GM10266 (cell line): ENCODE measurements at regions not wholly inside any gene's neighbourhood (a gene's known extent, or its start where the extent isn't known, plus 50 kb on each side); places are given as distances from the start of the nearest gene placed in this dataset.

Experiments used
- DNase-seq: peaks from one replicate; pipeline ENCODE4 v3.0.0; 2012; ENCODE audit errors: extremely low spot score
- TF ChIP-seq, protein P1 (sequence below): IDR thresholded peaks from 2 replicates; pipeline ENCODE4 v1.5.1; 2012; ENCODE audit warnings: mild to moderate bottlenecking, low read depth; ENCODE audit not compliant: control insufficient read depth, insufficient read depth; ENCODE audit errors: missing control alignments

DNA sequence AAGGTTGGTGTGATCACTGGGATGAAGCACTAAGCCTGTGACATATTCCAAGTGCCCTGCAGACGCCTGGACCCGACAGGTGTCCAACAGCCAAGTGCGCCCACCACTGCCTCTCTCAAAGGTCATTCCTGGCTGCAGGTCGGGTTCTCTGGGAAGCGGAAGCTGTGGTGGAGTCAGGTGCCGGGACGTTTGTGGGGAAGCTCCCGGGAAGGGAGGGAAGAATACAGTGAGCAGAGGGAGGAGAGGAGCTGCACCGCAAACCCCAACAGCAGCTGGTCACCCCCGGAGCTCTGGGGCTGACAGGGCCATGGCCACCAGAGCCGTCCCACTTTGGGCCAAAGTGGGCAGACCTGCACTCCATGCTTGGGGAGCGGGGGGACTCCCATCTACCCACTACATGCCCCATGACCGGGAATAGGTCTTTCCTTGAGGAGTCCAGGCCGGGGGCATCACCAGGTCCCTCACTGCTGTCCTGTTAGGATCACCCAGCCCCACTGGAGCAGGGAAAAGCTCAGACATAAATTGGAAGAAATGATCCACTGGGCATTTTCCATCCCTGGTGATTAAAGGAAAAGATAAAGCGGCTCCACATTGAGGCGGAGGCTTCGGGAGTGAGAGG, 84.5 kb upstream of the PPP2R2D start:
- TF ChIP-seq, protein P1, sequence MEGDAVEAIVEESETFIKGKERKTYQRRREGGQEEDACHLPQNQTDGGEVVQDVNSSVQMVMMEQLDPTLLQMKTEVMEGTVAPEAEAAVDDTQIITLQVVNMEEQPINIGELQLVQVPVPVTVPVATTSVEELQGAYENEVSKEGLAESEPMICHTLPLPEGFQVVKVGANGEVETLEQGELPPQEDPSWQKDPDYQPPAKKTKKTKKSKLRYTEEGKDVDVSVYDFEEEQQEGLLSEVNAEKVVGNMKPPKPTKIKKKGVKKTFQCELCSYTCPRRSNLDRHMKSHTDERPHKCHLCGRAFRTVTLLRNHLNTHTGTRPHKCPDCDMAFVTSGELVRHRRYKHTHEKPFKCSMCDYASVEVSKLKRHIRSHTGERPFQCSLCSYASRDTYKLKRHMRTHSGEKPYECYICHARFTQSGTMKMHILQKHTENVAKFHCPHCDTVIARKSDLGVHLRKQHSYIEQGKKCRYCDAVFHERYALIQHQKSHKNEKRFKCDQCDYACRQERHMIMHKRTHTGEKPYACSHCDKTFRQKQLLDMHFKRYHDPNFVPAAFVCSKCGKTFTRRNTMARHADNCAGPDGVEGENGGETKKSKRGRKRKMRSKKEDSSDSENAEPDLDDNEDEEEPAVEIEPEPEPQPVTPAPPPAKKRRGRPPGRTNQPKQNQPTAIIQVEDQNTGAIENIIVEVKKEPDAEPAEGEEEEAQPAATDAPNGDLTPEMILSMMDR = no peak
- DNase-seq = no peak

DNA sequence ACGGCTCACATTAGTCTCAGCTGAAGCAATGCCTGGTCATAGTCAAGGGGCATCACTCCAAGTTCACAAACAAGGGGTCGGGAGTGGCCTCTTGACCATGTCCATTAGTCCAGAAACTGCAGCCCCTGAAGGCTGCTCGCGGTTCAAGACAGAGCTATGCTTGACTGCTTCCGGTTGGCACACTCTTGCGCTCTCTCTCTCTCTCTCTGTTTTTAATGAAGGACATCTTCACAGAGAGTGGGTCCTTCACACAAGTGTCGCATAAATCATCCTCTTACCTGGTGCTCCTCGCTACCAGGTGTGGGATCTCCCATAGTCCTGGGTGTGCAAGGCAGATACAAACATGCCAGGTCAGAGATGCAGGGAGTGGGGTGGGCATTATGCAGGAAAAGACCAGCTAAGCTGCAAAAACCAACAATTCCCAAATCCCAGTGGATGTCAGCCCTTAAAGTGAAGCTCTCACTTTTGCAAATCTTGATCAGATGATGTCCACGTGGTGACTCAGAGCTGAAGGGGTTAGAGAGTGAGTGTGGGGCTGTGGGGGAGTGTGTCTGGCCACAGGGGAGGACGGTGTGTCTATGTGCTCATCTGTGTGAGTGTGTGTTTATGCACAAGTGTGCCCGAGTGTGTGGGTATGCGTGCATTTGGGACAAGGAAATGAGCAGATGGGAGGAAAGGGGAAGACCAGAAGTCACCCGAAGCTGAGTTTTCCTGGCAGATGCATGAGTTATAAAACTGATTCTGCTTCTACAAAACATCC, 83.7 kb upstream of the PPP2R2D start:
- DNase-seq = no peak
- TF ChIP-seq, protein P1 = no peak

DNA sequence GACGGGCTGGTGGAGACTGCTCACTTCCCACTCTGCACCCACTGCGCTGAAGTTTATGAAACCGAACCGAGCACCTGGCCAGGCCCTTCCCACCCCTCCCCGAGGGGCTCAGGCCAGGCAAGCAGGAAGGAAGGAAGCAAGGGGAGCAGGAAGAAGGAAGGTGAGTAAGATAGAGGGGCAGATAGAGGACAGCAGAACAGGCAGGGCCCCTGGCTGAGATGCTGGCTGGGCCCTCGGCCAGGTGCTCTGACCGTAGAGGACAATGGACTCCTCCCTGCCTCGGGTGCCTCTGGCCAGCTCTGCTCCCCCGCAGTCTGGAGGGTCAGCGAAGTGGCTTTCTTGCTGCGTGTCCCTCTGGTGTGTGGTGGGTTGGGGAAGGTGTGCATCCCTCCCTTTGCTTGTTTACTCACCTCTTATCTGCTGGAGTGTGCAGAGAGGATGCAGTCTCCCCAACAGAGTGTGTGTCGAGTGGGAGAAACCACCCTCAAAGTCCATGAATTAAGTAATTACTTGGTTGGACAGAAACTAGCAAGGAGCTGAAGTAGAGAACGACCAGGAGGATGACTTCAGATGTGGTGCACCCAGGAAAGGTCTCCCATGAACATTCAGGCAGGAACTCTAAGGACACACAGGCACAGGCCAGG, 82.8 kb upstream of the PPP2R2D start:
- DNase-seq = no peak
- TF ChIP-seq, protein P1 = no peak

DNA sequence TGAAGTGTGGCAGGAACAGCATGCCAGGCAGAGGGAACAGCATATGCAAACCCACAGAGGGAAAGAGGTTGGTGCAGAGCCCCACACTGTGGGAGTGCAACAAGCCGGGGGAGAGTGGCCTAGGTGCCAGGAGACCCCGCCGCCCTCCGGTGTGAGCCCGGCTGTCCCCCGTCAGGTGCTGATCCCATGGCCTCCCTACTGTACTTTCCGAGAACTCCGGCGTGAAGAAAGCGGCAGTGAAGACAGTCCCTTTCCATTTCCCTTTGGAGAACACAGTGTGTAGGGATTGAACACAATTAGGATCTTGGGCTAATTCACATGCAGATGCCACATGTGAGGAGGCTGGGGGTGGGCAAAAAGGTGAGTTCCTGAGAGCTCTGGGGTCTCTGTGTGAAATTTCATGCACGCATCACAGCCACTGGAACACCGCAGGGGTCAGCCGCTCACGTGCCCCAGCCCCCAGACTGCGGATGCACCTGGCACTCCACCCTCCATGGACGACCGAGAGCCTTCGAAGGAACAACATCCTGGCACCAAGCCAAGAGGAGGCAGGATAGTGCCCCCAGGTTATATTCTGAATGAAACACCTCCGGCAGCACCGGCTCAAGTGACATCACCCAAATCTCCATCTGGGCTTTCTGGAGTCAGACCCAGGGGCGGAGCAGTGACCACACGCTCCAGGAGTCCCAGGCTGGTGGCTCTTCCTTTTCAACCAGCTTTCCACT, 82.1 kb upstream of the PPP2R2D start:
- TF ChIP-seq, protein P1 = no peak
- DNase-seq = no peak

DNA sequence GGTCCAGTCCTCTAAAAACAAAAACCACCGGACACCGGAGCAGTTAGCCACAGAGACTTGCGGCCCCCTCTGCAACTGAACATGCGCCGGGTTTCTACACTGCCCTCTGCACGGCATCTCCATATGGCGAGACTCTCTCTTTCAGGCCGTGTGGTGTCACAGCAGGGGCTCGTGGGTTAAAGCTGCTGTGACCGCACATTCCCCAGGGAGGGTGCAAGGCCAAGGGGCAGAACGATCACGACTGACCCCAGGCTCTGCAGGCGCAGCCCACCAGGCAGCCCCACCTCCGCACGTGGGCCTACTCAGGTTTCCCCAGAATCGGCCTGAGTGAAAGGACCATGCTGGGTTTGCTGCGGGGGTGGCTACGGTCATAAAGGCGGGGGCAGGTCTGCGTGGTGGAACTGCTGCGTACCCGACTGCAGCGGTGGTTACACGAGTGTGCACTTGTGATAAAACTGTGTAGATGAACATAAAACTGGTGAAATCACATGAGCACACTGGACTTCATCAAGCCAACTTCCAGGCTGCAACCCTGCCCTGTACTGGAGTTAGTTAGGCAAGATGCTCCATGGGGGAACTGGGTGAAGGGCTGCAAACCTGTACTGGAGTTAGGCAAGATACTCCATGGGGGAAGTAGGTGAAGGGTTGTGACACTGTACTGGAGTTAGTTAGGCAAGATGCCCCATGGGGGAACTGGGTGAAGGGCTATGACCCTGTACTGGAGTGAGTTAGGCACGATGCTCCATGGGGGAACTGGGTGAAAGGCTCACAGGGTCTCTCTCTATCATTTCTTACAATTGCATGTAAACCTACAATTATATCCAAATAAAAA, 81.4 kb upstream of the PPP2R2D start:
- TF ChIP-seq, protein P1 = no peak
- no peak for DNase-seq

DNA sequence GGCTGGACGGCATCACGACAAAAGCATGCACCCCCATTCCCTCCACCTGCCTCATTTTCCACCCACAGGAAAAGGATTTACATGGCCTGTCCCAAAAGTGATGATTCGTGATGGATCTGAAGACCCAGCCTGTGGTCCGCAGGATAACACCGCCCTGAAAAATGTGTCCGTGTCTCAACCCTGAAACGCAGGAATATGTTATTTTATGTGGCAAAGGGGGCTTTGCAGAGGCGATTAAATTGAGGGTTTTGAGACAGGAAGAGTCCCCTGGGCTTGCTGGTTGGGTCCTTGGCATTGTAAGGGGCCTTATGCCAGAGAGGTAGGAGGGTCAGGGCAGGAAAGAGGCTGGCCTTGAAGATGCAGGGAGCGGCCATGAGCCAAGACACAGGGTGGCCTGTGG, 80.2 kb upstream of the PPP2R2D start:
- no peak for DNase-seq
- TF ChIP-seq, protein P1 = no peak
